Stomach (tissue), 8 donors: ENCODE measurements at regions not wholly inside any gene's neighbourhood (a gene's known extent, or its start where the extent isn't known, plus 50 kb on each side); places are given as distances from the start of the nearest gene placed in this dataset.

Experiments used
- DNase-seq, 2 donors: peaks; one replicate each; pipeline versions ENCODE4 v3.0.0 to v3.0.0-alpha.2; 2013 to 2019
- H3K27ac ChIP-seq, 5 donors: fragments of 200-600 bp in 4 of 5; sonication (generic) in 4 of 5; one replicate each; pipeline ENCODE4 v1.5.1; 2013 to 2019; ENCODE audit warnings: mild to moderate bottlenecking in 1 of 5, moderate library complexity in 1 of 5
- H3K27me3 ChIP-seq, 3 donors: fragments of 200-600 bp; sonication (generic); one replicate each; pipeline ENCODE4 v1.5.1; 2017 to 2019; ENCODE audit warnings: mixed run types in 1 of 3
- H3K36me3 ChIP-seq, 4 donors: fragments of 200-600 bp; sonication (generic); 1 replicate in 3 of 4; 2 replicates in 1 of 4; pipeline ENCODE4 v1.5.1; 2016 to 2019
- H3K4me1 ChIP-seq, 4 donors: fragments of 200-600 bp; sonication (generic); one replicate each; pipeline ENCODE4 v1.5.1; 2016 to 2019
- H3K4me3 ChIP-seq, 4 donors: fragments of 200-600 bp; sonication (generic) in 3 of 4; one replicate each; pipeline ENCODE4 v1.5.1; 2016 to 2019; ENCODE audit warnings: mild to moderate bottlenecking in 1 of 4
- H3K9me3 ChIP-seq, 4 donors: fragments of 200-600 bp; sonication (generic); one replicate each; pipeline ENCODE4 v1.5.1; 2016 to 2019
- EP300 ChIP-seq: sonication (generic); formaldehyde crosslinking; IDR thresholded peaks from one replicate; pipeline ENCODE4 v1.6.1; 2017; ENCODE audit warnings: antibody characterized with exemption
- POLR2A ChIP-seq, 4 donors: fragments of 450-650 bp; IDR thresholded peaks; one replicate each; pipeline ENCODE4 v1.6.1; 2016; ENCODE audit warnings: antibody characterized with exemption in 4 of 4, control low read depth in 2 of 4, mild to moderate bottlenecking in 1 of 4, moderate library complexity in 1 of 4
- POLR2AphosphoS5 ChIP-seq, 3 donors: sonication (generic); formaldehyde crosslinking; IDR thresholded peaks; one replicate each; pipeline ENCODE4 v1.6.1; 2016; ENCODE audit warnings: antibody characterized with exemption in 3 of 3
- whole genome bisulfite sequencing, 5 donors: extraction: QIAGEN DNeasy Blood & Tissue Kit in 3 of 5; methylation state at CpG; one replicate each; pipeline versions ENCODE4 v1.1.5 to v1.1.7; 2013 to 2018; 5-methylcytosine and 5-hydroxymethylcytosine counted together
- intact Hi-C: fragments of 100-400 bp; cut with DNase I; formaldehyde crosslinking; loops from one replicate; pipeline ENCODE4 v1.15.1; 2023; ENCODE audit warnings: low total_unique reads
- TF ChIP-seq, protein P1 (sequence below), 7 experiments: fragments of 450-650 bp in 4 of 7; fragments of 200-600 bp in 3 of 7; sonication (generic) in 3 of 7; IDR thresholded peaks; one replicate each; pipeline ENCODE4 v1.5.1; 2016 to 2019; ENCODE audit warnings: antibody characterized with exemption in 7 of 7, control low read depth in 2 of 7, mild to moderate bottlenecking in 1 of 7
- donor health status: healthy with polysubstance abuse.
- donor health status: Bipolar disorder and iron deficiency.
- donor health status: healthy.

GRCh38 chr12:94743174-94743573 is 92.8 kb upstream of the TMCC3 start:
- Histone ChIP-seq H3K4me1 (no peaks in the 10 kb centered on the region), H3K36me3 (no peaks in the 10 kb centered on the region), H3K9me3 (no peaks in the 10 kb centered on the region), H3K27me3 (no peaks in the 10 kb centered on the region), H3K4me3 (no peak overlapping the region), H3K27ac (no peak overlapping the region)
- WGBS, 5 donors: 55 to 75% (median 68%) methylated on average over 3 of the region's 3 CpGs
- no peak for DNase-seq
- TF ChIP-seq POLR2A (IDR thresholded peaks at IDR 0.05) (no peak), EP300 (no peak), POLR2AphosphoS5 (IDR thresholded peaks at IDR 0.05) (no peak)
- TF ChIP-seq, protein P1, sequence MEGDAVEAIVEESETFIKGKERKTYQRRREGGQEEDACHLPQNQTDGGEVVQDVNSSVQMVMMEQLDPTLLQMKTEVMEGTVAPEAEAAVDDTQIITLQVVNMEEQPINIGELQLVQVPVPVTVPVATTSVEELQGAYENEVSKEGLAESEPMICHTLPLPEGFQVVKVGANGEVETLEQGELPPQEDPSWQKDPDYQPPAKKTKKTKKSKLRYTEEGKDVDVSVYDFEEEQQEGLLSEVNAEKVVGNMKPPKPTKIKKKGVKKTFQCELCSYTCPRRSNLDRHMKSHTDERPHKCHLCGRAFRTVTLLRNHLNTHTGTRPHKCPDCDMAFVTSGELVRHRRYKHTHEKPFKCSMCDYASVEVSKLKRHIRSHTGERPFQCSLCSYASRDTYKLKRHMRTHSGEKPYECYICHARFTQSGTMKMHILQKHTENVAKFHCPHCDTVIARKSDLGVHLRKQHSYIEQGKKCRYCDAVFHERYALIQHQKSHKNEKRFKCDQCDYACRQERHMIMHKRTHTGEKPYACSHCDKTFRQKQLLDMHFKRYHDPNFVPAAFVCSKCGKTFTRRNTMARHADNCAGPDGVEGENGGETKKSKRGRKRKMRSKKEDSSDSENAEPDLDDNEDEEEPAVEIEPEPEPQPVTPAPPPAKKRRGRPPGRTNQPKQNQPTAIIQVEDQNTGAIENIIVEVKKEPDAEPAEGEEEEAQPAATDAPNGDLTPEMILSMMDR (IDR thresholded peaks at IDR 0.05): no peak
- intact Hi-C loops: no loop called here

- TF ChIP-seq EP300 (no peak), POLR2AphosphoS5 (IDR thresholded peaks at IDR 0.05) (no peak), POLR2A (IDR thresholded peaks at IDR 0.05) (no peak)
- TF ChIP-seq, protein P1 (IDR thresholded peaks at IDR 0.05): no peak
- intact Hi-C loops: no loop called here
- Histone ChIP-seq H3K27me3 (no peaks in the 10 kb centered on the region), H3K9me3 (no peaks in the 10 kb centered on the region), H3K27ac (no peak overlapping the region), H3K4me1 (no peaks in the 10 kb centered on the region), H3K4me3 (no peak overlapping the region), H3K36me3 (no peaks in the 10 kb centered on the region)
- DNase-seq: no peak
- 56 to 70% (median 61%) methylated on average over 5 of the region's 5 CpGs for WGBS, 5 donors
Measured at GRCh38 chr12:94740601-94741362, 90.4 kb upstream of the TMCC3 start.

- H3K4me1 ChIP-seq: no peaks in the 10 kb centered on the region
- H3K27ac ChIP-seq: no peak overlapping the region
- TF ChIP-seq, protein P1 (IDR thresholded peaks at IDR 0.05): no peak
- no peak for TF ChIP-seq POLR2AphosphoS5 (IDR thresholded peaks at IDR 0.05)
- TF ChIP-seq EP300: no peak
- no peak for TF ChIP-seq POLR2A (IDR thresholded peaks at IDR 0.05)
- H3K4me3 ChIP-seq: no peak overlapping the region
- 87 to 93% (median 91%) methylated on average over 5 of the region's 5 CpGs for WGBS, 5 donors
- no peaks in the 10 kb centered on the region for H3K9me3 ChIP-seq
- intact Hi-C loops: no loop called here
- H3K27me3 ChIP-seq: no peaks in the 10 kb centered on the region
- H3K36me3 ChIP-seq: no peaks in the 10 kb centered on the region
- DNase-seq: no peak
Measured at GRCh38 chr12:94736820-94737219, 86.5 kb upstream of the TMCC3 start.

GRCh38 chr12:94736004-94736403 is 85.6 kb upstream of the TMCC3 start:
- Histone ChIP-seq H3K9me3 (no peaks in the 10 kb centered on the region), H3K27me3 (no peaks in the 10 kb centered on the region), H3K27ac (no peak overlapping the region), H3K4me3 (no peak overlapping the region), H3K36me3 (no peaks in the 10 kb centered on the region), H3K4me1 (no peaks in the 10 kb centered on the region)
- 66 to 88% (median 83%) methylated on average over 3 of the region's 3 CpGs for WGBS, 5 donors
- TF ChIP-seq EP300 (no peak), POLR2AphosphoS5 (IDR thresholded peaks at IDR 0.05) (no peak), POLR2A (IDR thresholded peaks at IDR 0.05) (no peak)
- TF ChIP-seq, protein P1 (IDR thresholded peaks at IDR 0.05): no peak
- no peak for DNase-seq
- intact Hi-C loops: no loop called here
